DND-41 (cell line): ENCODE measurements at regions not wholly inside any gene's neighbourhood (a gene's known extent, or its start where the extent isn't known, plus 50 kb on each side); places are given as distances from the start of the nearest gene placed in this dataset.

ENCODE experiments used
- ATAC-seq: fragments of 200-7000 bp; cut with Tn5 transposase; 3 replicates; pipeline ENCODE4 v1.9.1; 2021; ENCODE audit warnings: low read depth; ENCODE audit not compliant: insufficient read depth
- DNase-seq: peaks from one replicate; pipeline ENCODE4 v3.0.0-alpha.2; 2020
- H2AFZ ChIP-seq: 2 replicates; pipeline ENCODE4 v1.6.0; 2012; ENCODE audit warnings: low read depth, low read length
- H3K27ac ChIP-seq: 2 replicates; pipeline ENCODE4 v1.5.1; 2012; ENCODE audit warnings: low read length, inconsistent platforms
- H3K27me3 ChIP-seq: fragments of 200-600 bp; sonication (generic); 2 replicates; pipeline ENCODE4 v1.6.0; 2012; ENCODE audit warnings: low read length, mild to moderate bottlenecking, inconsistent platforms; ENCODE audit not compliant: insufficient read depth, poor library complexity
- H3K36me3 ChIP-seq: 2 replicates; pipeline ENCODE4 v1.5.1; 2012; ENCODE audit warnings: low read length, inconsistent platforms; ENCODE audit not compliant: insufficient read depth
- H3K4me1 ChIP-seq: 2 replicates; pipeline ENCODE4 v1.5.1; 2012; ENCODE audit warnings: mild to moderate bottlenecking, low read length; ENCODE audit not compliant: insufficient read depth
- H3K4me2 ChIP-seq: 2 replicates; pipeline ENCODE4 v1.6.0; 2012; ENCODE audit warnings: mild to moderate bottlenecking, moderate library complexity, low read length, inconsistent platforms; ENCODE audit not compliant: insufficient read depth
- H3K4me3 ChIP-seq, 2 experiments: fragments of 200-600 bp in 1 of 2; shearing (Covaris generic) in 1 of 2; 2 replicates each; pipeline ENCODE4 v1.5.1; 2012 to 2016; ENCODE audit warnings: inconsistent platforms in 2 of 2, low read length in 2 of 2, mild to moderate bottlenecking in 2 of 2, low read depth in 1 of 2, moderate library complexity in 1 of 2
- H3K79me2 ChIP-seq: 2 replicates; pipeline ENCODE4 v1.6.0; 2012; ENCODE audit warnings: low read length, inconsistent platforms; ENCODE audit not compliant: insufficient read depth
- H3K9ac ChIP-seq: 2 replicates; pipeline ENCODE4 v1.6.0; 2012; ENCODE audit warnings: low read depth, mild to moderate bottlenecking, inconsistent platforms, low read length, moderate library complexity
- H3K9me3 ChIP-seq: 2 replicates; pipeline ENCODE4 v1.5.1; 2012; ENCODE audit warnings: low read length, moderate library complexity, mild to moderate bottlenecking, inconsistent platforms; ENCODE audit not compliant: insufficient read depth, severe bottlenecking
- H4K20me1 ChIP-seq: 2 replicates; pipeline ENCODE4 v1.6.0; 2012; ENCODE audit warnings: low read length; ENCODE audit not compliant: insufficient read depth
- CTCF ChIP-seq: IDR thresholded peaks from 2 replicates; pipeline ENCODE4 v1.5.1; 2012; ENCODE audit warnings: borderline replicate concordance, low read length, moderate library complexity, mild to moderate bottlenecking; ENCODE audit not compliant: poor library complexity, severe bottlenecking; ENCODE audit errors: extremely low read depth
- EZH2 ChIP-seq: IDR thresholded peaks from 3 replicates; pipeline ENCODE4 v1.6.1; 2012; ENCODE audit warnings: borderline replicate concordance, low read depth, mild to moderate bottlenecking, moderate library complexity, low read length, inconsistent platforms; ENCODE audit not compliant: severe bottlenecking

- Histone ChIP-seq H3K27ac (no peak overlapping the region), H3K27me3 (no peaks in the 10 kb centered on the region), H3K9me3 (no peaks in the 10 kb centered on the region), H3K4me1 (no peaks in the 10 kb centered on the region), H3K4me2 (no peak overlapping the region), H2AFZ (no peak overlapping the region), H3K36me3 (no peaks in the 10 kb centered on the region), H3K9ac (no peak overlapping the region), H3K4me3 (no peak overlapping the region), H4K20me1 (no peaks in the 10 kb centered on the region), H3K79me2 (no peaks in the 10 kb centered on the region)
- TF ChIP-seq EZH2 (no peak), CTCF (no peak)
- DNase-seq (no peak), ATAC-seq (no peak)
These were observed 505.5 kb downstream of the MAT2B start for GRCh38 chr5:164010900-164011299.

DNA sequence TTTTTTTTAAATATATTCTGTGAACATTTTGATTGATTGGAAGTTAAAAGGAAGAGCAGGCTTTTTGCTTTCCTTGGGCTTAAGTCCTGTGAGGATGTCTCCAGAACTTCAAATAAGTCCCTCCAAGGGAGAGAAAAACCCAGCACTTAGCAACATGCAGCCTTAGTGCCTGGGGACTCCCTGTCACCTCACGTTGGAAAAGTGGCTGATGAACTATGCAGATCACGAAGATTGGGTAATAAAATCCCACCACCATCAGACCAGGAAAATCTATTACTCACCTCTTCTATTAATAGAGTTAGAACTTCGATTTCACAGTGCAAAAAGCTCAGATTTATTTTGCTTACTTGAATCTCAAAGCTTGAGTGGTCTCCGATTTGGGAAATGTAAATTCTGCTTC, 507.0 kb downstream of the MAT2B start:
- DNase-seq (no peak), ATAC-seq (no peak)
- Histone ChIP-seq H3K4me3 (no peak overlapping the region), H3K27me3 (no peaks in the 10 kb centered on the region), H3K9ac (no peak overlapping the region), H3K36me3 (no peaks in the 10 kb centered on the region), H2AFZ (no peak overlapping the region), H3K79me2 (no peaks in the 10 kb centered on the region), H3K9me3 (no peaks in the 10 kb centered on the region), H3K4me2 (no peak overlapping the region), H4K20me1 (no peaks in the 10 kb centered on the region), H3K27ac (no peak overlapping the region), H3K4me1 (no peaks in the 10 kb centered on the region)
- TF ChIP-seq EZH2 (no peak), CTCF (no peak)

DNA sequence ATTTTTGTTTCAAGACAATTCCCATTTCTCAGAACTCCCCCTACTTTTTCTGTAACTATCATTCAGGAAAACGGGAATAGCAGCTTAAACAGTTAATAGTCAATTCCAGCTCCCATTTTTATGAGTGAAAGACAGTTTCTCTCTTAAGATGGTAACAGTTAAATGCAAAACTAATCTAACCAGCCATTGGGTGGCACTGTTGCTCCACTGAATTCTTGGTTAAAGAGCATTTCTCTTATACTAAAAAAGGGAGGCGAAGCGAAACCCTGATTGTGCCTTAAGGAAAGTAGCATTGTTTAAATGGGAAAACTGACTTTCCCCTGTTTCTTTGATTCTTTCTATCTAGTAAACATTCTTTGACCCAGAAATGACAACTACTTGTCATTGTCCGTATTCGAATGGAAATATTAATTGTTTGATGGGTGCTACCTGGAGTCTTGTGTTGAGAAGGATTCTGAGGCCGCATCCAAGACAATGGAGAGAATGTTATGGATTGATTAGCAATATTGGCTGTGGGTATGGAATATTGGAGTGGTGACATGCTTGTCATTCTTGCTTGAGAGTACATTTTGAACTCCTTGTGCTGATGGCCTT, 507.8 kb downstream of the MAT2B start:
- no peak overlapping the region for H3K4me3 ChIP-seq
- H3K36me3 ChIP-seq = no peaks in the 10 kb centered on the region
- no peaks in the 10 kb centered on the region for H3K79me2 ChIP-seq
- H3K4me1 ChIP-seq = no peaks in the 10 kb centered on the region
- DNase-seq (peak; percentile 32), ATAC-seq (no peak)
- no peaks in the 10 kb centered on the region for H3K9me3 ChIP-seq
- no peak overlapping the region for H3K9ac ChIP-seq
- H3K27ac ChIP-seq = no peak overlapping the region
- H3K4me2 ChIP-seq = no peak overlapping the region
- peak; percentile 59 for TF ChIP-seq CTCF
- no peak for TF ChIP-seq EZH2
- no peaks in the 10 kb centered on the region for H4K20me1 ChIP-seq
- no peak overlapping the region for H2AFZ ChIP-seq
- no peaks in the 10 kb centered on the region for H3K27me3 ChIP-seq

- Histone ChIP-seq H3K36me3 (no peaks in the 10 kb centered on the region), H3K9me3 (no peaks in the 10 kb centered on the region), H3K27ac (no peak overlapping the region), H3K4me2 (no peak overlapping the region), H3K9ac (no peak overlapping the region), H2AFZ (no peak overlapping the region), H4K20me1 (no peaks in the 10 kb centered on the region), H3K79me2 (no peaks in the 10 kb centered on the region), H3K27me3 (no peaks in the 10 kb centered on the region), H3K4me3 (no peak overlapping the region), H3K4me1 (no peaks in the 10 kb centered on the region)
- TF ChIP-seq EZH2 = no peak
- no peak for TF ChIP-seq CTCF
- DNase-seq = no peak
- no peak for ATAC-seq
These were observed 514.7 kb downstream of the MAT2B start for GRCh38 chr5:164020116-164020515.
